ENCODE measurements at regions not wholly inside any gene's neighbourhood (a gene's known extent, or its start where the extent isn't known, plus 50 kb on each side); places are given as distances from the start of the nearest gene placed in this dataset.

DNA sequence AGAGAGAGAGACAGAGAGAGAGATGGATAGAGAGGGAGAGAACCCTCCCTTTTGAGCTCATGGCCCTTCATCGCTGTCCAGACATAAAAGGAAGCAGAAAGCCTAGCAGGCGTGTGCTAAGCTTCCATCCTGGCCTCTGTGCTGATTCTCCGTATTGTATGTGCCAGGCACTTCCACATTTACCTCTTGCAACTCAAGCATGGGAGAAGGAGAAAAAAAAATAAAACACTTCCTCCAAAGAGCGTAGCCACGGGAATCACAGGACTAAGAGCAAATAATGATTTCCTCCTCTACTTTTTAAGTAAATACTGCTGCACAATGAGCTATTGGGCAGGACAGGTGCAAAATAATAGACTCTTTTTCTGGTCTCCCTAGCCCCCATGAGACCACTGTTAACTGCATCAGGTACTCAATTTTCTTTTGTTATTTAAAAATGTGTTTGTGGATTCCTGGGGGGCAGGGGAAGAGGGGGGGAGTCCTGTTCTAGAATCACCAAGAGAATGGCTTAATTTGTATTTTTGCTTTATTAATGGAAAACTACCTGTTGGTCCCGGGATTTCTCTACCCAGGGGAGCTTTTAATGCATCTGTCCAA, 154.3 kb downstream of the NXPE2 start:
- Histone ChIP-seq H3K36me3 (ENCODE audit: control insufficient read depth, insufficient read depth, low read length) (no peaks in the 10 kb centered on the region), H3K4me3 (ENCODE audit: low read depth, low read length) (no peak overlapping the region), H3K27me3 (ENCODE audit: control insufficient read depth, insufficient read depth, low read length) (no peaks in the 10 kb centered on the region)
- TF ChIP-seq, protein P1, sequence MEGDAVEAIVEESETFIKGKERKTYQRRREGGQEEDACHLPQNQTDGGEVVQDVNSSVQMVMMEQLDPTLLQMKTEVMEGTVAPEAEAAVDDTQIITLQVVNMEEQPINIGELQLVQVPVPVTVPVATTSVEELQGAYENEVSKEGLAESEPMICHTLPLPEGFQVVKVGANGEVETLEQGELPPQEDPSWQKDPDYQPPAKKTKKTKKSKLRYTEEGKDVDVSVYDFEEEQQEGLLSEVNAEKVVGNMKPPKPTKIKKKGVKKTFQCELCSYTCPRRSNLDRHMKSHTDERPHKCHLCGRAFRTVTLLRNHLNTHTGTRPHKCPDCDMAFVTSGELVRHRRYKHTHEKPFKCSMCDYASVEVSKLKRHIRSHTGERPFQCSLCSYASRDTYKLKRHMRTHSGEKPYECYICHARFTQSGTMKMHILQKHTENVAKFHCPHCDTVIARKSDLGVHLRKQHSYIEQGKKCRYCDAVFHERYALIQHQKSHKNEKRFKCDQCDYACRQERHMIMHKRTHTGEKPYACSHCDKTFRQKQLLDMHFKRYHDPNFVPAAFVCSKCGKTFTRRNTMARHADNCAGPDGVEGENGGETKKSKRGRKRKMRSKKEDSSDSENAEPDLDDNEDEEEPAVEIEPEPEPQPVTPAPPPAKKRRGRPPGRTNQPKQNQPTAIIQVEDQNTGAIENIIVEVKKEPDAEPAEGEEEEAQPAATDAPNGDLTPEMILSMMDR (IDR thresholded peaks at IDR 0.05; ENCODE audit: insufficient read depth, low read length, poor library complexity, severe bottlenecking), result no peak
- DNase-seq (ENCODE audit: low read depth), result no peak

GRCh38 chr11:114836161-114836560, 157.8 kb downstream of the NXPE2 start:
- Histone ChIP-seq H3K36me3 (ENCODE audit: control insufficient read depth, insufficient read depth, low read length) (no peaks in the 10 kb centered on the region), H3K4me3 (ENCODE audit: low read depth, low read length) (no peak overlapping the region), H3K27me3 (ENCODE audit: control insufficient read depth, insufficient read depth, low read length) (no peaks in the 10 kb centered on the region)
- DNase-seq (ENCODE audit: low read depth), result no peak
- TF ChIP-seq, protein P1 (IDR thresholded peaks at IDR 0.05; ENCODE audit: insufficient read depth, low read length, poor library complexity, severe bottlenecking), result no peak

GRCh38 chr11:114844896-114845295, 166.6 kb downstream of the NXPE2 start:
- DNase-seq (ENCODE audit: low read depth), result no peak
- Histone ChIP-seq H3K36me3 (ENCODE audit: control insufficient read depth, insufficient read depth, low read length) (no peaks in the 10 kb centered on the region), H3K4me3 (ENCODE audit: low read depth, low read length) (no peak overlapping the region), H3K27me3 (ENCODE audit: control insufficient read depth, insufficient read depth, low read length) (no peaks in the 10 kb centered on the region)
- TF ChIP-seq, protein P1 (IDR thresholded peaks at IDR 0.05; ENCODE audit: insufficient read depth, low read length, poor library complexity, severe bottlenecking), result no peak

- no peak for DNase-seq (ENCODE audit: low read depth)
- no peaks in the 10 kb centered on the region for H3K27me3 ChIP-seq (ENCODE audit: control insufficient read depth, insufficient read depth, low read length)
- TF ChIP-seq, protein P1 (IDR thresholded peaks at IDR 0.05; ENCODE audit: insufficient read depth, low read length, poor library complexity, severe bottlenecking), result no peak
- no peaks in the 10 kb centered on the region for H3K36me3 ChIP-seq (ENCODE audit: control insufficient read depth, insufficient read depth, low read length)
- H3K4me3 ChIP-seq (ENCODE audit: low read depth, low read length), result no peak overlapping the region
Measured at GRCh38 chr11:114845766-114846415, 167.6 kb downstream of the NXPE2 start.

DNA sequence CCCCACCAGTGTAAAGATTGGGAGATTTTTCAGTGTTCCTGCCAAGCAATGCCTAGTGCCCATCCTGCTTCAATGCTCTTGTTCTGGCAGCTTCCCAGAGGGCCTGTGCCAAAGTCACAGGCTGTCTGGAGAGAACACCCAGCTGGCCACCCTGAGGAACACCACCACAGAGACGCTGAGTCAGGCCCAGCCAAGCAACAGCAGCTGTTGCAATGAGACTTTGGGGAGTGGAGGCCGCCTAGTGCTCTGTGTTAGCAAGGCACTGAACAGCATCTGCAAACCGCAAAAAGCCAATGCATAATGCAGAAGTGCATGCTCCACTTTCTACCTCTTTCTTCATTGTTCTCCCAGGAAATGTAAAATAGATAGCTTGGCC, 168.1 kb downstream of the NXPE2 start:
- no peak overlapping the region for H3K4me3 ChIP-seq (ENCODE audit: low read depth, low read length)
- H3K36me3 ChIP-seq (ENCODE audit: control insufficient read depth, insufficient read depth, low read length), result no peaks in the 10 kb centered on the region
- H3K27me3 ChIP-seq (ENCODE audit: control insufficient read depth, insufficient read depth, low read length), result no peaks in the 10 kb centered on the region
- TF ChIP-seq, protein P1 (IDR thresholded peaks at IDR 0.05; ENCODE audit: insufficient read depth, low read length, poor library complexity, severe bottlenecking), result no peak
- no peak for DNase-seq (ENCODE audit: low read depth)

All from kidney epithelial cell (primary cell).